ENCODE measurements at regions not wholly inside any gene's neighbourhood (a gene's known extent, or its start where the extent isn't known, plus 50 kb on each side); places are given as distances from the start of the nearest gene placed in this dataset.

GRCh38 chr19:29320618-29321017 is 107.7 kb upstream of the UQCRFS1 start:
- DNase-seq (no peak), ATAC-seq (ENCODE audit: low read depth) (no peak)
- H3K9ac ChIP-seq (ENCODE audit: low read length), result no peak overlapping the region
- H3K79me2 ChIP-seq (ENCODE audit: control insufficient read depth, insufficient read depth, low read length), result no peaks in the 10 kb centered on the region
- H4K20me1 ChIP-seq (ENCODE audit: control insufficient read depth, insufficient read depth, low read length, poor library complexity, severe bottlenecking), result no peaks in the 10 kb centered on the region
- TF ChIP-seq EZH2 (IDR thresholded peaks at IDR 0.05; ENCODE audit: borderline replicate concordance, insufficient read depth, low read depth, low read length, poor library complexity, severe bottlenecking) (no peak), CTCF (IDR thresholded peaks at IDR 0.05) (no peak)
- Mint-ChIP-seq H3K27me3 (no peaks in the 10 kb centered on the region), H3K27ac (no peak overlapping the region), H3K9me3 (ENCODE audit: insufficient read depth) (no peaks in the 10 kb centered on the region), H3K4me1 (no peaks in the 10 kb centered on the region), H3K4me3 (no peak overlapping the region)
- no peaks in the 10 kb centered on the region for H3K4me1 ChIP-seq (ENCODE audit: control insufficient read depth in 2 of 2, insufficient read depth in 2 of 2, low read length in 2 of 2)
- H3K4me3 ChIP-seq (ENCODE audit: control extremely low read depth in 1 of 5, extremely low read depth in 1 of 5, insufficient read depth in 1 of 5, low read depth in 2 of 5, low read length in 4 of 5), result no peak overlapping the region
- no peaks in the 10 kb centered on the region for H3K36me3 ChIP-seq (replicated peaks in 1 of 2; ENCODE audit: control extremely low read depth in 1 of 2, control insufficient read depth in 1 of 2, extremely low read depth in 1 of 2, insufficient read depth in 2 of 2, low read length in 1 of 2)
- H3K9me3 ChIP-seq (ENCODE audit: control extremely low read depth in 1 of 3, control insufficient read depth in 2 of 3, insufficient read depth in 1 of 3, low read length in 2 of 3), result peaks cover 0 to 12% (median 0%) of the 10 kb centered on the region in 3 donors
- no peaks in the 10 kb centered on the region for H3K27me3 ChIP-seq (replicated peaks in 1 of 4; ENCODE audit: control extremely low read depth in 1 of 4, control insufficient read depth in 3 of 4, insufficient read depth in 4 of 4, low read length in 3 of 4)
- ChIA-PET CTCF (no interaction called here), POLR2A (no interaction called here)
- no peak overlapping the region for H3K4me2 ChIP-seq (replicated peaks; ENCODE audit: low read depth, low read length, poor library complexity, severe bottlenecking)
- no peak overlapping the region for H2AFZ ChIP-seq (ENCODE audit: insufficient read depth, low read depth, low read length, poor library complexity, severe bottlenecking)
- intact Hi-C loops (cut with micrococcal nuclease), result no loop called here
- WGBS (ENCODE audit: insufficient coverage), result 91% methylated on average over 7 of the region's 7 CpGs
- no peak overlapping the region for H3K27ac ChIP-seq (ENCODE audit: low read length in 2 of 2)

DNA sequence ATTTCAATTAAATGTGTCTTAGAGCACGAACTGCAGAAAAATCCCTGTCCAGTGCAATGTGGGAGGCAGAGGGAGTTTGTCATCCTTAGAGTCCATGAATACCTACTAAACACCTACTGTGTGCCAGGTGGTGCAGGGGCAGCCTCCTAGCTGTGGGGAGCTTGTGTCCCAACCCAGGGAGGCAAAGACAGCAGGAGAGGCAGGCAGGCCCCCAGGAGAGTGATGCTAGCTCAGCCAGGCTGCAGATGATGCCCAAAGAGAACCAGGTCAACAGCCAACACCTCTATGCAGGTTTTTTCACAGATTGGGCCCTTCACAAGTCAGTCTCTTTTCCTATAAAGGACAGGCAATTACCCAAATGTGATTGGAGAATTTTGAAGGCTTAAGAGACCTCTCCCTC is 108.2 kb upstream of the UQCRFS1 start:
- H3K36me3 ChIP-seq (replicated peaks in 1 of 2; ENCODE audit: control extremely low read depth in 1 of 2, control insufficient read depth in 1 of 2, extremely low read depth in 1 of 2, insufficient read depth in 2 of 2, low read length in 1 of 2), result no peaks in the 10 kb centered on the region
- Mint-ChIP-seq H3K4me3 (no peak overlapping the region), H3K27me3 (no peaks in the 10 kb centered on the region), H3K4me1 (no peaks in the 10 kb centered on the region), H3K27ac (no peak overlapping the region), H3K9me3 (ENCODE audit: insufficient read depth) (no peaks in the 10 kb centered on the region)
- no peak overlapping the region for H3K9ac ChIP-seq (ENCODE audit: low read length)
- no peaks in the 10 kb centered on the region for H4K20me1 ChIP-seq (ENCODE audit: control insufficient read depth, insufficient read depth, low read length, poor library complexity, severe bottlenecking)
- CTCF ChIA-PET, result no interaction called here
- POLR2A ChIA-PET, result no interaction called here
- H3K4me2 ChIP-seq (replicated peaks; ENCODE audit: low read depth, low read length, poor library complexity, severe bottlenecking), result no peak overlapping the region
- intact Hi-C loops (cut with micrococcal nuclease), result no loop called here
- no peaks in the 10 kb centered on the region for H3K79me2 ChIP-seq (ENCODE audit: control insufficient read depth, insufficient read depth, low read length)
- no peak overlapping the region for H3K27ac ChIP-seq (ENCODE audit: low read length in 2 of 2)
- no peak overlapping the region for H2AFZ ChIP-seq (ENCODE audit: insufficient read depth, low read depth, low read length, poor library complexity, severe bottlenecking)
- DNase-seq (no peak), ATAC-seq (ENCODE audit: low read depth) (no peak)
- no peaks in the 10 kb centered on the region for H3K27me3 ChIP-seq (replicated peaks in 1 of 4; ENCODE audit: control extremely low read depth in 1 of 4, control insufficient read depth in 3 of 4, insufficient read depth in 4 of 4, low read length in 3 of 4)
- H3K4me1 ChIP-seq (ENCODE audit: control insufficient read depth in 2 of 2, insufficient read depth in 2 of 2, low read length in 2 of 2), result no peaks in the 10 kb centered on the region
- TF ChIP-seq CTCF (IDR thresholded peaks at IDR 0.05), result no peak
- no peak for TF ChIP-seq EZH2 (IDR thresholded peaks at IDR 0.05; ENCODE audit: borderline replicate concordance, insufficient read depth, low read depth, low read length, poor library complexity, severe bottlenecking)
- no peak overlapping the region for H3K4me3 ChIP-seq (ENCODE audit: control extremely low read depth in 1 of 5, extremely low read depth in 1 of 5, insufficient read depth in 1 of 5, low read depth in 2 of 5, low read length in 4 of 5)
- peaks cover 0 to 12% (median 0%) of the 10 kb centered on the region in 3 donors for H3K9me3 ChIP-seq (ENCODE audit: control extremely low read depth in 1 of 3, control insufficient read depth in 2 of 3, insufficient read depth in 1 of 3, low read length in 2 of 3)
- WGBS (ENCODE audit: insufficient coverage), result no CpG with 5 or more reads among the region's 1 CpG
